ENCODE measurements at regions not wholly inside any gene's neighbourhood (a gene's known extent, or its start where the extent isn't known, plus 50 kb on each side); places are given as distances from the start of the nearest gene placed in this dataset.

GRCh38 chr6:146990821-146991798, 213.1 kb upstream of the STXBP5 start:
- no peak for DNase-seq

DNA sequence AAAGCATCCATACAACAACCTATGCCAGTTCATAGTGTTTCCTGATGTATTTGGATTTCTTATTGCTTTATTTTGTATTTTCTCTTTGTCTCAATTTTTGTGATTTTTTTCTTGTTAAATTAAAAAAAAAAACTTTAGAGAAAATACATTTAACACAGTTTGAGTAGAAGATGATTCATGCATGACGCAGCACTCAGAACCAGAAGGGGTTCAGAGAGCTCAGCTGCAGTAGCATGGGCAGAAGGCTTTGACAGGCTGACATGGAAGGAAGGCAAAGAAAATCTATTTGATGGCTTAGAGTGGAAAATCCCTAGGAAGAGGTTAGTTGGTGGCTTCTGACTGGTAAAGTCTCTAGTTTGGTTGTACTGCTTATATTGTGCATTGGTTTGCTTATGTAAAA, 207.2 kb upstream of the STXBP5 start:
- DNase-seq, result no peak

DNA sequence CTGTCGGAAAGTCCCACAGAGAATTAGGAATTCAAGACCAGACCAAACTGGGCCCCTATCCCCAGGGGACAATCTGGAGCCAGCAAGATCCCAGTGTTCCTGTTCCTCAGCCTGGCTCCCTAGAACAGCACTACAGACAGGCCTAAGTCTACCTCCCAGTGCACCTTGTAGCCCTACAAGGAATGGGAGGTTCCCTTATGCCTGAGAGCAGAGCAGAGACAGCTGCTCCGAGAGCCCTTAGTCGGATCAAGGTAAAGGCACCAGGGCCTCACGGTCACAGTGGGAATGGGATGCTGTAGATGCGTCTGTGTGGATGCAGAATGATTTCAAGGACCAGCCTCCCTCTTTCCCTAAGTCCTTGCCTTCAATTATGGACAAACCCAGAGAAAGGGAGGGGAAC, 204.5 kb upstream of the STXBP5 start:
- DNase-seq, result no peak

- no peak for DNase-seq
Measured at GRCh38 chr6:147000545-147001488, 203.4 kb upstream of the STXBP5 start.

GRCh38 chr6:147001621-147002020, 202.6 kb upstream of the STXBP5 start:
- DNase-seq, result no peak

- DNase-seq, result no peak
Measured at GRCh38 chr6:147003186-147003585, 201.0 kb upstream of the STXBP5 start.

DNA sequence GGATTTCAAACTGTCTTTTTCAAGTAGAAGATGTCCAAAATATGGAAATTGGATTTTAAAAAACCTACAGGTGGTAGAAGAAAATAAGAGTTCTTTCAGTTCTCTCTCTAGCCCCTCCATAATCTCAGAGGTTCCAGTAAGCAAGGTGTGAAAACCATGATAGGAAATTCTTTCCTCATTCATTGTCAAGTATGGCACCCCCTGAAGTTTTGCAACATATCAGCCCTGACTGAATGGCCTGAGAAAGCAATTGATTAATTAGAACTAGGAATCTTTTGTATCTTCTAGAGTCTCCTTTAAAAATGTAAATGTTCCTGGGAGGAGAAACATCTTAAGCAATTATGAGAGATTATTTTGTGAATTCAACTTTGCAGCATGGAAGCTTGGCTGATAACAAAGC, 198.7 kb upstream of the STXBP5 start:
- no peak for DNase-seq

DNA sequence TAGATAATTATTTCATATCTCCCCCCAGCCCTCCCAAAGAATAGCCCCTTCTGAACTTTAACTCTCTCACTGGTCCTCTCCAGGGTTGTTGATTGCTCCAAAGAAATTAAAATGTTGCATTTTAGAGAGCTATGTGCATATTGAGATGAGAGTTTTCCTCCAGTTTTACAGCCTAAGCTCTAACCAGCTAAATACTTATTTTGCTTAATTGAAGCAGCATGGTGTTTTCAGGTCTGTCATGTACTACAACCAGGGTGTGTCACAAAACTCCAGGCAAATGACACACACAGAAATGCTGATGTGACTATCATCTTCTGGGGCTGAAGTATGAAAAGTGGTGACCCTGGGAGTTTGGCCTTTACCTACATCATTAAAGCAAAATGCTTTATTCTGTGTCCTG, 196.8 kb upstream of the STXBP5 start:
- no peak for DNase-seq

DNA sequence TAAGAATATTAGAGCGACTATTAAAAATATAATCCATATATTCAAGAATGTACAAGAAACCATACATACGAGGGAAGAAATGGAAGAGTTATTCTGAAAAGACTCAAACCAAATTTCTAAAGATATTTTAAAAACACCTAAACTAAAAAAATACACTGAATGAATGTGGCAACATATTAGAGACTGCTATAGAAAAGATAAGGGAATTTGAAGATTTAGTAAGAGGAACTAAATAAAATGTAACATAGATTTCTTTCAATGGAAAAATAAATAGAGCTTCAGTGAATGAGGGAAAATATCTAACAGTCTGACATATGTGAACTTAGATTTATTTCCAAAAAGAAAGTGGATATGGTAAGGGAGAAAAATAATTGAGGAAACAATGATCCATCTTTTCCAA, 194.9 kb upstream of the STXBP5 start:
- no peak for DNase-seq

GRCh38 chr6:147015674-147016073, 188.5 kb upstream of the STXBP5 start:
- DNase-seq, result no peak

DNA sequence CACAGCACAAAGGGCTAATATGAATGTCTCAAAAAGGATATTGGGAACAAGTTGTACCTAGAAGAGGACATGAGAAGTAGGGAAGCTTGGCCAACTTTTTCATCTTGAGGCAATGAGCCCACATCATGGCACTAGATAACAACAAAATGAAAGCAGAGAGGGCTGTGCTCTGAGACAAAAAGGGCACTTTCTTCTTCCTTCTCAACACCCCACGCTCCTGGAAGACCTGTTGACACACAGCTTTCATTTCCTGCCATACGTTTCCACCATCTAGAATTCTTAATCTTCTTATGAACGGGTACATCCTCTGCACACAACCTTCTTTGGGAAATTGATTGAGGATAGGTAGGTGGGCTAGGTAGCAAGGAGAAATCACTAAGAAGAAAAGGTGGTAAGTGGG, 187.8 kb upstream of the STXBP5 start:
- DNase-seq, result no peak

GRCh38 chr6:147017153-147017552, 187.1 kb upstream of the STXBP5 start:
- no peak for DNase-seq

- DNase-seq, result no peak
Measured at GRCh38 chr6:147019001-147019400, 185.2 kb upstream of the STXBP5 start.

- no peak for DNase-seq
Measured at GRCh38 chr6:147022041-147022440, 182.2 kb upstream of the STXBP5 start.

GRCh38 chr6:147023148-147023547, 181.1 kb upstream of the STXBP5 start:
- no peak for DNase-seq

DNA sequence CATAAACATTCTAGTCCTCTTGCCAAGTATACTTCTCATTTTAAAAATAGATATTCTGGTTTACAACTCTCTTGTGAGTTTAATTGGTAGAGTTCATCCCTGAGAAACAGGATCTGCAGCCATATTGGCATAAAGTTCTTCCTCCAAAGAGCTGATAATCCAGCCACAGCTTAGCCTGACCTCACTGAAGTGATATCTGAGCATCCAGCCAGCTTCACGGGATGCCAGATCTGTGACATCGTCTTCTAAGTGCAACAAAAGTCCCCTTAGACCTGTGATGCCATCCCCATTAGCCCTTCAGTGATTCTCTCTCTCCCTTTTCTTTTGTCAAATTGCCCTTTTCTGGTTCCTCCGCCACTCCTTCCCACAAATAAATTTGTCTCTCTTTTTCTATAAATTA, 180.6 kb upstream of the STXBP5 start:
- DNase-seq, result no peak

GRCh38 chr6:147029923-147030322, 174.3 kb upstream of the STXBP5 start:
- no peak for DNase-seq

GRCh38 chr6:147033267-147033666, 170.9 kb upstream of the STXBP5 start:
- DNase-seq, result no peak

DNA sequence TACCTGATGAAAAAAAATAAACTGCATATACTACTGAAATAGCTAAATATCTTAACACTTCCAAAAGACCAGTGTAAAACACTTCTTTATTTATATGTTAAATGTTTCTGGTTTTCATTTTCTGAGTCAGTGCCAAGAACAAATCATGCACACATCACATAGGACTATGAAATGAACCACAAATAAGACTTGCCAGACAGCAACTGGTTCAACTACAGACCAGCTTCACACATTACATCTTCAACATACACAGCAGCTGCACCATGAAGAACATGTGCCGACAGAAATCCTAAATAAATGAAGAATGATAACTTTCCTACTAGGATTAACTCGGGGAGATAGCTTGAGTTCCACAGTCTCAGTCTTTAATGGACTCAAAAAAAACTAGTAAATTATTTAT, 168.3 kb upstream of the STXBP5 start:
- no peak for DNase-seq

- no peak for DNase-seq
Measured at GRCh38 chr6:147037881-147038280, 166.3 kb upstream of the STXBP5 start.

- DNase-seq, result no peak
Measured at GRCh38 chr6:147040121-147040910, 163.9 kb upstream of the STXBP5 start.

DNA sequence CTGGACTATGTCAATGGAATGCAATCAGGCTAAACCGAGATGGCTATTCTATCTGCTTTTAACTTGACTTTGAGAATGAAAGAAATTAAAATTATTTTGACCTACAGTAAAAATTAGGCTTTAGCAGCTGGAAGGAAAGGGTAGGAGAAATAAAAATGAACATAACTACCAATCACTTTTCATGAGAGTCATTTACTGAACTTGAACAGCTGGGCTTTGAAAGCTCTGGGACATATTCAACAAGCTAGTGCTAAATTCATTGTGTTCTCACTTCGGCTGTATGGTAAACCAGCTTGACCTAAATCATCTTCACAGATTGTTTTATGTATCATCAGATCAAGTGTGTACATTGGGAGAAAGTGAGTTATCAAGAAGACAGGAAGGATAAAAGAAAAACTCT, 161.5 kb upstream of the STXBP5 start:
- DNase-seq, result no peak

DNA sequence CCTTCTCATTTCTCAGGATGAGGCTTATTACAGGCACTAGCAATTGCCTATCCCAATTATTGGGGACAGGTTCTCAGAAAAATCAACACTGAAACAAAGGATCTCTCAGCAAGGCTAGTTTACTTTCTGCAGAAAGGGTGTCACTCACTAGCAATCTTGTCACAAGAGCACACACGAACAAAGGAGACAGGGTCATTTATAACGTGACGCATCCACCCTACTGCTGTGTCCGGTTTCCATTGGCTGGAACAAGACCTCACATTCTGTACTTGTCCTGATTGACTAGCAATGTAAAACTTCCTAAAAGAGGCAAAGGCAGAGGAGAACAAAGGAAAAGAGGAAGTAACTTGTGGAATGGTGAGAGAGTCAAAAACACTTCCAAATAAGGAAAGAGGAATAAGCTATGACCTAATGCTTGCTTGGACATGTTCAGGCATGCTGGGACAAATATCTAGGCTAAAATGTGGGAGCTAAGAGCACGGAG, 160.2 kb upstream of the STXBP5 start:
- DNase-seq, result no peak
